ENCODE measurements at regions not wholly inside any gene's neighbourhood (a gene's known extent, or its start where the extent isn't known, plus 50 kb on each side); places are given as distances from the start of the nearest gene placed in this dataset.

- TF ChIP-seq ELF4 (IDR thresholded peaks at IDR 0.05) (no peak), BHLHE40 (IDR thresholded peaks at IDR 0.05; ENCODE audit: borderline replicate concordance) (no peak), SUZ12 (IDR thresholded peaks at IDR 0.05) (no peak), FOXA1 (IDR thresholded peaks at IDR 0.05) (no peak), FOXK2 (IDR thresholded peaks at IDR 0.05) (no peak), CTBP1 (IDR thresholded peaks at IDR 0.05; ENCODE audit: borderline replicate concordance) (no peak), ARNT (IDR thresholded peaks at IDR 0.05) (no peak), SP1 (IDR thresholded peaks at IDR 0.05) (no peak)
Observed at GRCh38 chr12:87054226-87054625, 798.0 kb upstream of the MGAT4C start.

All from HEK293T (cell line).